Fibroblast of pulmonary artery (primary cell): ENCODE measurements at regions not wholly inside any gene's neighbourhood (a gene's known extent, or its start where the extent isn't known, plus 50 kb on each side); places are given as distances from the start of the nearest gene placed in this dataset.

Experiments used
- DNase-seq: peaks from one replicate; pipeline ENCODE4 v3.0.0-alpha.2; 2010; ENCODE audit warnings: low read depth
- H3K4me3 ChIP-seq: replicated peaks from 2 replicates; pipeline ENCODE4 v1.5.1; 2011; ENCODE audit warnings: low read depth, mild to moderate bottlenecking, control low read depth, low read length, moderate library complexity
- CTCF ChIP-seq: IDR thresholded peaks from 2 replicates; pipeline ENCODE4 v1.5.1; 2011; ENCODE audit warnings: mild to moderate bottlenecking, control low read depth, low read length, inconsistent platforms; ENCODE audit errors: missing control alignments

DNA sequence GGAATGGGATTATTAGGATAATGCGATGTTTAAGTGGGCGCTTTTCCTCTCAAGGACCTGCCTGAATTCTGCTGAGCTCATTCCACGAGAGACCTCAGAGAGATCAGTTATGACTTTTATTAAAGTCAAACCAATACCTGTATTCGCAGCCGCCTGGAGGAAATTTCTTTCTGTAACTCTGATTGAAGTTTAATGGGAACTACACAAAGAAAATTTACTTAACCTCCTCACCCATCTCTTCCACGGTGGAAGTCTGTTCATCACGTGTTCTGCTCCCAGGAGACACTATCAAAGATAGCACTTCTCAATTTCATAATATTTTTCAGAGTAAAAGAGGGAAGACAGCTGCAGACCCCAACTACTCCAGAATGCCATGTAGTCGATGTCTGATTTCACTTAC is 334.7 kb upstream of the POU3F1 start:
- no peak overlapping the region for H3K4me3 ChIP-seq
- no peak for TF ChIP-seq CTCF
- no peak for DNase-seq

- TF ChIP-seq CTCF: no peak
- DNase-seq: no peak
- H3K4me3 ChIP-seq: no peak overlapping the region
Measured at GRCh38 chr1:38376577-38376976, 330.0 kb upstream of the POU3F1 start.

DNA sequence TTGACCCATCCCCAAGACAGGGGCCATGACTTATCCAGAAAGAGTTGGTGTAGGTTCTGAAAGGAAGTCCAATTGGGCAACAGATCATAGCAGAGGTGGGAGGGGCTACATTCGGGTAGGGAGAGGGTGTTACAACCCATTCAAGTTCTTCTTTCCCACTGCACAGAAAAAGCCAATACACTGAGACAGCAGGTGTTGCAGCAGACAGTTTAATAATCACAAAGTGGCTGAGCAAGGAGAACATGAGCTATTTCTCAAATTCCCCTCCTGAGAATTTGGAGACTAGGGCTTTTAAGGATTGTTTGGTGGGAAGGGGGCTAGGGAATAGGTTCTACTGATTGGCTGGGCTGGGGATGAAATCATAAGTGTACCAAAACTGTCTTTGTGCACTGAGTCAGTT is 328.4 kb upstream of the POU3F1 start:
- DNase-seq: no peak
- H3K4me3 ChIP-seq: no peak overlapping the region
- no peak for TF ChIP-seq CTCF

GRCh38 chr1:38371505-38371844 is 324.9 kb upstream of the POU3F1 start:
- H3K4me3 ChIP-seq: no peak overlapping the region
- no peak for DNase-seq
- no peak for TF ChIP-seq CTCF

- no peak for DNase-seq
- H3K4me3 ChIP-seq: no peak overlapping the region
- TF ChIP-seq CTCF: no peak
Measured at GRCh38 chr1:38370716-38371504, 324.3 kb upstream of the POU3F1 start.

GRCh38 chr1:38365242-38365641 is 318.6 kb upstream of the POU3F1 start:
- H3K4me3 ChIP-seq: no peak overlapping the region
- no peak for TF ChIP-seq CTCF
- no peak for DNase-seq

- H3K4me3 ChIP-seq: no peak overlapping the region
- no peak for TF ChIP-seq CTCF
- DNase-seq: no peak
Measured at GRCh38 chr1:38361566-38361965, 315.0 kb upstream of the POU3F1 start.
